Ishikawa (cell line): ENCODE measurements at regions not wholly inside any gene's neighbourhood (a gene's known extent, or its start where the extent isn't known, plus 50 kb on each side); places are given as distances from the start of the nearest gene placed in this dataset.

Source experiments
- CREB1 ChIP-seq: IDR thresholded peaks from 2 replicates; pipeline ENCODE4 v1.6.1; 2012; ENCODE audit warnings: low read depth
- FOXM1 ChIP-seq: IDR thresholded peaks from 2 replicates; pipeline ENCODE4 v1.6.1; 2012; ENCODE audit warnings: low read depth, borderline replicate concordance
- TF ChIP-seq, protein P1 (sequence below): IDR thresholded peaks from 2 replicates; pipeline ENCODE4 v1.6.1; 2012

GRCh38 chr3:130288670-130289069 is 56.8 kb upstream of the COL6A5 start:
- TF ChIP-seq CREB1, result no peak
- TF ChIP-seq, protein P1, sequence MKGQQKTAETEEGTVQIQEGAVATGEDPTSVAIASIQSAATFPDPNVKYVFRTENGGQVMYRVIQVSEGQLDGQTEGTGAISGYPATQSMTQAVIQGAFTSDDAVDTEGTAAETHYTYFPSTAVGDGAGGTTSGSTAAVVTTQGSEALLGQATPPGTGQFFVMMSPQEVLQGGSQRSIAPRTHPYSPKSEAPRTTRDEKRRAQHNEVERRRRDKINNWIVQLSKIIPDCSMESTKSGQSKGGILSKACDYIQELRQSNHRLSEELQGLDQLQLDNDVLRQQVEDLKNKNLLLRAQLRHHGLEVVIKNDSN, result no peak
- no peak for TF ChIP-seq FOXM1
